Right ventricle myocardium superior (tissue), 1 donor: ENCODE measurements at regions not wholly inside any gene's neighbourhood (a gene's known extent, or its start where the extent isn't known, plus 50 kb on each side); places are given as distances from the start of the nearest gene placed in this dataset.
A peak's percentile ranks its signal among the peaks of the same experiment; 100 is the strongest.

Source experiments
- ATAC-seq: fragments of 200-7000 bp; cut with Tn5 transposase; one replicate; pipeline ENCODE4 v1.9.1; 2020; ENCODE audit warnings: mild to moderate bottlenecking; ENCODE audit not compliant: poor library complexity
- DNase-seq: peaks from one replicate; pipeline ENCODE4 v3.0.0-alpha.2; 2020
- intact Hi-C: fragments of 100-400 bp; cut with DNase I; formaldehyde crosslinking; loops from one replicate; pipeline ENCODE4 v1.11.2; 2022
- donor health status: DM: no; HTN: yes; CAD: no; lungs with severe emphysema.

- intact Hi-C loops = no loop called here
- DNase-seq (no peak), ATAC-seq (no peak)
Measured at GRCh38 chr2:156031121-156031520, 301.4 kb downstream of the NR4A2 start.

GRCh38 chr2:156023229-156023869, 309.2 kb downstream of the NR4A2 start:
- DNase-seq = no peak
- no peak for ATAC-seq
- intact Hi-C loops = no loop called here

GRCh38 chr2:156021146-156022040, 311.1 kb downstream of the NR4A2 start:
- DNase-seq (no peak), ATAC-seq (no peak)
- intact Hi-C loops = no loop called here

GRCh38 chr2:156019341-156019740, 313.2 kb downstream of the NR4A2 start:
- no peak for ATAC-seq
- DNase-seq = no peak
- intact Hi-C loops = no loop called here

GRCh38 chr2:156017341-156017885, 315.1 kb downstream of the NR4A2 start:
- intact Hi-C loops = no loop called here
- ATAC-seq (no peak), DNase-seq (no peak)

DNA sequence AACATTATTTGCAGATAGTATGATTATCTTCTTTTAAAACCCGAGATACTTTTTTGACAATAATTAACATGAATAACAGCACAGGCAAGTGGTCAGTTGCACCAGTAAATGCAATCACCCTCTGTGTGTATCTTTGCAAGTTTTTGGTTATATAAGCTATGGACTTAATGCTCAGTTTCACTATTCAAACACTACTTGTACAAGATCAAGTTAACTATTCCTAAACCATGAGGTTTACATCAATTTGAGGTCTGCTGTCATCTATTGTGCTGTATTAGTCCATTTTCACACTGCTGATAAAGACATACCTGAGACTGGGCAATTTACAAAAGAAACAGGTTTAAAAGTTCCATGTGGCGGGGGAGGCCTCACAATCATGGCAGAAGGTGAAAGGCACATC, 323.2 kb downstream of the NR4A2 start:
- intact Hi-C loops = no loop called here
- DNase-seq (no peak), ATAC-seq (no peak)

DNA sequence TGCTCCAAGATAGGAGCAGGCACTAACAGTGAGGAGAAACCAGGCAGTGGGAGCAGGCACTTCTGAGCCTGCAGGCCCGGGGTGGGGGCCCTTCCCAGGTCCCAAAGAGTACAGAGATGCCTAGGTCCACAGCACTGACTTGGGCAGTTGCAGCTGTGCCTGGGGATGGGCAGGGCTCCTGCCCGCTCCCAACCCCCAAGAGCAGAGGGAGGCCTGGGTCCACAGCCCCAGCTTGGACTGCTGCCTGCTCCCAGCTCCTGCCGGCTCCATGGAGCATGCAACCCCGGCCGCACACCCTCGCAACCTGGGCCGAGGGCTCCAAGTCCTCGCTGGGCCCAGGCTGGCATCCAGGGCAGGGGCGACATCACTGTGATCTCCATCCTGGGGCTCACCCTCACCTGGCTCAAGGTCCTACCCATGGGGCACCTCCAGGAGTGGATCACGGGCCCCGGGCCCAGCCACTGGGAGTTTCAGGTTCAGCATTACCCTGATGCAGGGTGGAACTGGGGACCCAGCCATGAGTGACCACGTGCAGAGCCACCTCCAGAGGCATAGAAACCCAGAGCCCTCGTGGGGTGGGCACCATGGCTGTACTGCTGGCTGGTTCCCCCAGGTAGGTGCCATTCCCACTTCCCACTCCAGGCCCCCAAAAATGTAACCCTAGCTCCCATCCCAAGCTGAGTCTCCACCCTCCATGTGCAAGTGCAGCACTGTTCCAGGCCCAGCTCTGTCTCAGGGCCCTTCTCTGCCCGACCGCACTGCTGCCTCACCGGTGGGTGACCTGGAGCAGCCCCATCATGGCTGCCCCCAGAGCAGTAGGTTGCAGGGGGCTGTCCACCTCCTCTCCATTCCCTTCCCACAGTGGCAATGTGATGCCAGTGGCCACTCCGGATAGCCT, 325.6 kb downstream of the NR4A2 start:
- intact Hi-C loops = no loop called here
- peak; percentile 34 for DNase-seq
- no peak for ATAC-seq

DNA sequence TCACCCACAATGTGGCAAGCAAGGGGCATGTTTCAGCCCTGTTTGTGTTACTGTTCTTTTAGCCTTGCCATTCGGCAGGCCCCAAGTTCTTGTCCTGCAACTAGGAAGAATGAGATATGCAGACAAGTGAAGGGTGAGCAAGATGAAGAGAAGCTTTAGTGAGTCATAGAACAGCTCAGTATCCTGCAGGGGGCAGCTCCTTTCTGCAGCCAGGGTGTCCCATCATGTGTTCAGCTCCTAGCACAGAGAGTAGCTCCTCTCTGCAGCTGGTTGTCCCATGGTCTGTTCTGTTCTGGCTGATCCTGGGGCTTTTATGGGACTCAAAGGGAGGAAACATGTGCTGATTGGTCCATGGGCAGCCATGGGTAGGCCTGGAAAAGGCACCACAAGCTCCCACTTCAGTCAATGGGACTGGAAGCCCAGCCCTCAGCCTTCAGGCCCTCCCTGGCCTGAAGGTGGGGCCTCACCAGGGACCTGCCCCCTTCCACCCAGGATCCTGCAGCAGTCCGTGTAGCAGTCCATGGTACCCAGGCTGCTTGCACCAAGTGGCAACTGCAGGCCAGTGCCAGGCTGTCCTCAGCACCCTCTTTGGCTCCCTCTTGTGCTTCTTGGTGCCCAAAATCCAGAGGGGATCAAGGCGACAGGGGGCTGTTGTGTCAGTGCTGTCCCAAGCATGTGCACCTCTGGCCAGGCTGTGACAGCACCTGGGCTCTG, 326.4 kb downstream of the NR4A2 start:
- DNase-seq = no peak
- intact Hi-C loops = no loop called here
- no peak for ATAC-seq

GRCh38 chr2:156005531-156005930, 327.0 kb downstream of the NR4A2 start:
- DNase-seq (no peak), ATAC-seq (no peak)
- intact Hi-C loops = no loop called here

DNA sequence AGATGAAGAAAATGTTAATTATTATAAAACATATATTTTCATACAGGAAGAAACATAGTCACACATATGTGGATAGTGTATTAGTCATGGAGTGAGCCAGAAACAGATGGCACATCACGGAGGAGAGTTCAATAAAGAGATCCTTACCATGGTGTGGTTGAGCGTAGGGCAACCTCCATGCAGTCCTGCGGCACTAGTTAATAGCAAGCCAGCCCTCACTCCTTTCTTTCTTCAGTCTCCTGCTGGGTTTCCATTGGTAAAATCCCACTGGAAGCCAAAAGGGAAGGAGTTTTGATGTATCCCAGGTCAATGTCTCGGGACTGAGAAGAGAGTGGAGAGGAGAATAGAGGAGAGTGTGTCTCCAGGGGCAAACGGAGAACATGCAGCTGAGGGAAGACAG, 328.1 kb downstream of the NR4A2 start:
- intact Hi-C loops = no loop called here

DNA sequence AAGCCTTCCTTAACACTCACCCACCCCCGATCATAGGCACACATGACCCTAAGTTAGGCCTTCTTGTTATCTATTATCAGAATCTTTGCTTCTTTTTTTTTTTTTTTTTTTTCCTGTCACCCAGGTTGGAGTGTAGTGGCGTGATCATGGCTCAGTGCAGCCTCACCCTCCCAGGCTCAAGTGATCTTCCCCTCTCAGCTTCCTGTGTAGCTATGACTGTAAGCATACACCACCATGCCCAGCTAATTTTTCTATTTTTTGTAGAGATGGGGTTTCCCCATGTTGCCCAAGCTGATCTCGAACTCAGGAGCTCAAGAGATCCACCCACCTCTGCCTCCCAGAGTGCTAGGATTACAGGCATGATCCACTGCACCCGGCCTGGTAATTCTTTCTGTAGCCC, 328.7 kb downstream of the NR4A2 start:
- ATAC-seq (no peak), DNase-seq (no peak)
- intact Hi-C loops = no loop called here

More for the DNA sequence above, 328.1 kb downstream of the NR4A2 start:
- ATAC-seq (no peak), DNase-seq (no peak)

DNA sequence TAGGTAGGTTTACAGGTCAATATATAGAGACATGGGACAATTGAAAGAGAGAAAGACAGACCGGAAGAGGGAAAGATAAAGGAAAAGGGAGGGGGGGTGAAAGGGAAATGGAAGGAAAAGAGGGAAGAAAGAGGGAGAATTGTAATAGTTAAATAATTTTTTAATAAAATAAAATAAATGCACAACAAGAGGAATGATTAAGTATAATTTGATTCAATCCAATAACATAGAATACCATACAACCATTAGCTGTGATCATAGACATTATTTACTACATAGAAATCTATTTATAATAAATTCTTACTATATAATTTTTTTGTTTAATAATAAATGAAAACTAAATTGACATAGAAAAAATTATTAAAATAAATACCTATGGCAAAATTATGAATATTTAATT, 330.7 kb downstream of the NR4A2 start:
- no peak for ATAC-seq
- intact Hi-C loops = no loop called here
- no peak for DNase-seq

- intact Hi-C loops = no loop called here
- DNase-seq (no peak), ATAC-seq (no peak)
Measured at GRCh38 chr2:155997538-155997937, 335.0 kb downstream of the NR4A2 start.

DNA sequence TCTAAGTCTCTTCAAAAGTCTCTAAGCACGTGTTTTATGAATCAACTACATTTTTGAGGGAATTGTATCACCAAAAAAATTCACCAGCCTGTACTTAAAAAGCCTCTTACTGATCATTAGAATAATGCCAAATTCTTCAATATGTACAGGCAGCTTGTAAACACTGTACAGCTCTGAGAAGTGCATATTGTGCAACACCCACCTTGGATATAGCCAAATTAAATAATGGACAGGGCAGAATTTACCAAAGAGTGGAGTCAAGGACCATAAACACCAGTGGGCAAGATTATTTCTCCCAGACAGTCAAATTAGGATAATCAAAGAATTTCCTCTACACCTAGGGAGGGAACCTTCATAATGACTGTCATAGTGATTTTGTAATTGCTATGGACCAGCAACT, 338.2 kb downstream of the NR4A2 start:
- DNase-seq (no peak), ATAC-seq (no peak)
- intact Hi-C loops = no loop called here

GRCh38 chr2:155983845-155984244, 348.7 kb downstream of the NR4A2 start:
- DNase-seq (no peak), ATAC-seq (no peak)
- intact Hi-C loops = no loop called here

- intact Hi-C loops = no loop called here
- ATAC-seq (no peak), DNase-seq (no peak)
Measured at GRCh38 chr2:155982135-155982534, 350.4 kb downstream of the NR4A2 start.

- ATAC-seq (no peak), DNase-seq (no peak)
- intact Hi-C loops = no loop called here
Measured at GRCh38 chr2:155980941-155981560, 351.5 kb downstream of the NR4A2 start.

- DNase-seq (no peak), ATAC-seq (no peak)
- intact Hi-C loops = no loop called here
Measured at GRCh38 chr2:155975734-155976133, 356.8 kb downstream of the NR4A2 start.
